ENCODE measurements at regions not wholly inside any gene's neighbourhood (a gene's known extent, or its start where the extent isn't known, plus 50 kb on each side); places are given as distances from the start of the nearest gene placed in this dataset.

DNA sequence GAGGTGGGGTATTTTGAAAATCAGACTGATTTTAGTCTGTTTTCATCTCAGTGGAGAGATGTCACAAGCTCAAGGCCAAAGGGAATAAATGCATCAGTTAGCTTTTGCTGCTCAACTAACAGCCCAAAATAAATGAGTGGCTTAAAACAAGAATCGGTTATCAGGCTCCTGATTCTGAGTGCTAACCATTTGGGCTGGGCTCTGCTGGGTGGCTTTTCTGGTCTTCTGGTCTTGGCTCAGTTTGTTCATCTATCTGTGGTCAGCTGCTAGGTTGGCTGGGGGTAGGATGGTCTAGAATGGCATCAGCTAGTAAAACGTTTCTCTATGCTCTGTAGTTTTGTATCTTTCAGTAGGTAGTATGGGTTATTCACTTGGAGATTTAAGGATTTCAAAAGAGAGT is 357.5 kb upstream of the JAG1 start:
- Histone ChIP-seq H3K9ac (ENCODE audit: low read length) (no peak overlapping the region), H3K4me2 (ENCODE audit: low read length) (no peak overlapping the region), H4K20me1 (ENCODE audit: insufficient read depth) (no peaks in the 10 kb centered on the region), H3K4me3 (ENCODE audit: low read length) (no peak overlapping the region), H3K27me3 (ENCODE audit: insufficient read depth, low read depth, low read length) (no peaks in the 10 kb centered on the region), H2AFZ (ENCODE audit: low read depth, low read length) (no peak overlapping the region), H3K27ac (ENCODE audit: low read length) (no peak overlapping the region), H3K79me2 (replicated peaks; ENCODE audit: insufficient read depth, low read length) (no peaks in the 10 kb centered on the region), H3K9me2 (ENCODE audit: insufficient read depth, low read length) (no peaks in the 10 kb centered on the region), H3F3A (ENCODE audit: insufficient read depth, low read length, poor library complexity, severe bottlenecking) (no peaks in the 10 kb centered on the region), H3K36me3 (ENCODE audit: insufficient read depth, low read length) (no peaks in the 10 kb centered on the region), H3K9me3 (ENCODE audit: low read length) (no peaks in the 10 kb centered on the region)
- TF ChIP-seq RAD21 (conservative IDR thresholded peaks at IDR 0.05), result no peak
- no peak for TF ChIP-seq POLR2AphosphoS5 (IDR thresholded peaks at IDR 0.05)
- no peak for TF ChIP-seq CTCF (IDR thresholded peaks at IDR 0.05; ENCODE audit: poor library complexity, severe bottlenecking)
- TF ChIP-seq EZH2 (IDR thresholded peaks at IDR 0.05; ENCODE audit: borderline replicate concordance, insufficient read depth, low read length, poor library complexity, severe bottlenecking), result no peak
- TF ChIP-seq TAF1 (IDR thresholded peaks at IDR 0.05; ENCODE audit: low read depth), result no peak
- TF ChIP-seq, protein P1, sequence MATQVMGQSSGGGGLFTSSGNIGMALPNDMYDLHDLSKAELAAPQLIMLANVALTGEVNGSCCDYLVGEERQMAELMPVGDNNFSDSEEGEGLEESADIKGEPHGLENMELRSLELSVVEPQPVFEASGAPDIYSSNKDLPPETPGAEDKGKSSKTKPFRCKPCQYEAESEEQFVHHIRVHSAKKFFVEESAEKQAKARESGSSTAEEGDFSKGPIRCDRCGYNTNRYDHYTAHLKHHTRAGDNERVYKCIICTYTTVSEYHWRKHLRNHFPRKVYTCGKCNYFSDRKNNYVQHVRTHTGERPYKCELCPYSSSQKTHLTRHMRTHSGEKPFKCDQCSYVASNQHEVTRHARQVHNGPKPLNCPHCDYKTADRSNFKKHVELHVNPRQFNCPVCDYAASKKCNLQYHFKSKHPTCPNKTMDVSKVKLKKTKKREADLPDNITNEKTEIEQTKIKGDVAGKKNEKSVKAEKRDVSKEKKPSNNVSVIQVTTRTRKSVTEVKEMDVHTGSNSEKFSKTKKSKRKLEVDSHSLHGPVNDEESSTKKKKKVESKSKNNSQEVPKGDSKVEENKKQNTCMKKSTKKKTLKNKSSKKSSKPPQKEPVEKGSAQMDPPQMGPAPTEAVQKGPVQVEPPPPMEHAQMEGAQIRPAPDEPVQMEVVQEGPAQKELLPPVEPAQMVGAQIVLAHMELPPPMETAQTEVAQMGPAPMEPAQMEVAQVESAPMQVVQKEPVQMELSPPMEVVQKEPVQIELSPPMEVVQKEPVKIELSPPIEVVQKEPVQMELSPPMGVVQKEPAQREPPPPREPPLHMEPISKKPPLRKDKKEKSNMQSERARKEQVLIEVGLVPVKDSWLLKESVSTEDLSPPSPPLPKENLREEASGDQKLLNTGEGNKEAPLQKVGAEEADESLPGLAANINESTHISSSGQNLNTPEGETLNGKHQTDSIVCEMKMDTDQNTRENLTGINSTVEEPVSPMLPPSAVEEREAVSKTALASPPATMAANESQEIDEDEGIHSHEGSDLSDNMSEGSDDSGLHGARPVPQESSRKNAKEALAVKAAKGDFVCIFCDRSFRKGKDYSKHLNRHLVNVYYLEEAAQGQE (IDR thresholded peaks at IDR 0.05; ENCODE audit: borderline replicate concordance), result no peak
- TF ChIP-seq EP300 (conservative IDR thresholded peaks at IDR 0.05; ENCODE audit: poor library complexity, severe bottlenecking), result no peak

GRCh38 chr20:11032611-11033010 is 358.8 kb upstream of the JAG1 start:
- H2AFZ ChIP-seq (ENCODE audit: low read depth, low read length), result no peak overlapping the region
- no peaks in the 10 kb centered on the region for H3K27me3 ChIP-seq (ENCODE audit: insufficient read depth, low read depth, low read length)
- H3K9ac ChIP-seq (ENCODE audit: low read length), result no peak overlapping the region
- no peak overlapping the region for H3K4me3 ChIP-seq (ENCODE audit: low read length)
- no peaks in the 10 kb centered on the region for H3F3A ChIP-seq (ENCODE audit: insufficient read depth, low read length, poor library complexity, severe bottlenecking)
- H4K20me1 ChIP-seq (ENCODE audit: insufficient read depth), result no peaks in the 10 kb centered on the region
- TF ChIP-seq CTCF (IDR thresholded peaks at IDR 0.05; ENCODE audit: poor library complexity, severe bottlenecking) (no peak), EZH2 (IDR thresholded peaks at IDR 0.05; ENCODE audit: borderline replicate concordance, insufficient read depth, low read length, poor library complexity, severe bottlenecking) (no peak), EP300 (conservative IDR thresholded peaks at IDR 0.05; ENCODE audit: poor library complexity, severe bottlenecking) (no peak), POLR2AphosphoS5 (IDR thresholded peaks at IDR 0.05) (no peak), MXI1 (conservative IDR thresholded peaks at IDR 0.05; ENCODE audit: poor library complexity, severe bottlenecking) (no peak), SMC3 (conservative IDR thresholded peaks at IDR 0.05; ENCODE audit: poor library complexity) (no peak), RAD21 (conservative IDR thresholded peaks at IDR 0.05) (no peak)
- TF ChIP-seq, protein P1 (IDR thresholded peaks at IDR 0.05; ENCODE audit: borderline replicate concordance), result no peak
- H3K9me3 ChIP-seq (ENCODE audit: low read length), result no peaks in the 10 kb centered on the region
- no peak overlapping the region for H3K4me2 ChIP-seq (ENCODE audit: low read length)
- no peaks in the 10 kb centered on the region for H3K9me2 ChIP-seq (ENCODE audit: insufficient read depth, low read length)
- no peaks in the 10 kb centered on the region for H3K79me2 ChIP-seq (replicated peaks; ENCODE audit: insufficient read depth, low read length)
- H3K27ac ChIP-seq (ENCODE audit: low read length), result no peak overlapping the region
- no peaks in the 10 kb centered on the region for H3K36me3 ChIP-seq (ENCODE audit: insufficient read depth, low read length)

All from neural cell (in vitro differentiated cells).